ENCODE measurements at regions not wholly inside any gene's neighbourhood (a gene's known extent, or its start where the extent isn't known, plus 50 kb on each side); places are given as distances from the start of the nearest gene placed in this dataset.
"Not testable (repeated sequence)": the region's sequence is repeated elsewhere in the genome, so short reads cannot be mapped to it uniquely, and the experiment has no call there.

- Histone ChIP-seq H3K27ac (no peak overlapping the region), H3K27me3 (no peaks in the 10 kb centered on the region), H3K4me3 (no peak overlapping the region), H3K4me1 (no peaks in the 10 kb centered on the region), H3K36me3 (no peaks in the 10 kb centered on the region), H3K9me3 (peaks cover 0 to 4% of the 10 kb centered on the region in 2 donors)
- intact Hi-C loops (cut with DNase I): no loop called here
- TF ChIP-seq, protein P1, sequence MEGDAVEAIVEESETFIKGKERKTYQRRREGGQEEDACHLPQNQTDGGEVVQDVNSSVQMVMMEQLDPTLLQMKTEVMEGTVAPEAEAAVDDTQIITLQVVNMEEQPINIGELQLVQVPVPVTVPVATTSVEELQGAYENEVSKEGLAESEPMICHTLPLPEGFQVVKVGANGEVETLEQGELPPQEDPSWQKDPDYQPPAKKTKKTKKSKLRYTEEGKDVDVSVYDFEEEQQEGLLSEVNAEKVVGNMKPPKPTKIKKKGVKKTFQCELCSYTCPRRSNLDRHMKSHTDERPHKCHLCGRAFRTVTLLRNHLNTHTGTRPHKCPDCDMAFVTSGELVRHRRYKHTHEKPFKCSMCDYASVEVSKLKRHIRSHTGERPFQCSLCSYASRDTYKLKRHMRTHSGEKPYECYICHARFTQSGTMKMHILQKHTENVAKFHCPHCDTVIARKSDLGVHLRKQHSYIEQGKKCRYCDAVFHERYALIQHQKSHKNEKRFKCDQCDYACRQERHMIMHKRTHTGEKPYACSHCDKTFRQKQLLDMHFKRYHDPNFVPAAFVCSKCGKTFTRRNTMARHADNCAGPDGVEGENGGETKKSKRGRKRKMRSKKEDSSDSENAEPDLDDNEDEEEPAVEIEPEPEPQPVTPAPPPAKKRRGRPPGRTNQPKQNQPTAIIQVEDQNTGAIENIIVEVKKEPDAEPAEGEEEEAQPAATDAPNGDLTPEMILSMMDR (IDR thresholded peaks at IDR 0.05): no peak
- peak in 1 of 4 donors; percentile 0 for DNase-seq
- ATAC-seq: no peak
Observed at GRCh38 chr4:67288964-67289363, 256.3 kb downstream of the CENPC start.

DNA sequence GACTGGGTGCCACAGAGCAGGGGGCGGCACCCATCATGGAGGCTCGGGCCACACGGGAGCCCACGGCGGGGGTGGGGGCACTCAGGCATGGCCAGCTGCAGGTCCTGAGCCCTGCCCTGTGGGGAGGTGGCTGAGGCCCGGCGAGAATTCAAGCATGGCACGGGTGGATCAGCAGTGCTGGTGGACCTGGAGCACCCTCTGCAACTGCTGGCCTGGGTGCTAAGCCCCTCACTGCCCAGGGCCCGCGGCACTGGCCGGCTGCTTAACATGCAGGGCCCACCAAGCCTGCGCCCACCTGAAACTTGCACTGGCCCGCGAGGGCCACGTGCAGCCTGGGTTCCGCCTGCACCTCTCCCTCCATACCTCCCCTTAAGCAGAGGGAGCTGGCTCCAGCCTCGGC lies 258.6 kb downstream of the CENPC start:
- ATAC-seq (no peak), DNase-seq (peak in 1 of 4 donors; percentile 55)
- Histone ChIP-seq H3K27ac (no peak overlapping the region), H3K27me3 (no peaks in the 10 kb centered on the region), H3K4me3 (no peak overlapping the region), H3K9me3 (peaks cover 0 to 4% of the 10 kb centered on the region in 2 donors), H3K36me3 (no peaks in the 10 kb centered on the region), H3K4me1 (no peaks in the 10 kb centered on the region)
- TF ChIP-seq, protein P1 (IDR thresholded peaks at IDR 0.05): no peak
- intact Hi-C loops (cut with DNase I): no loop called here

- Histone ChIP-seq H3K4me1 (no peaks in the 10 kb centered on the region), H3K9me3 (peaks cover 0 to 4% of the 10 kb centered on the region in 2 donors), H3K27ac (no peak overlapping the region), H3K36me3 (no peaks in the 10 kb centered on the region), H3K4me3 (no peak overlapping the region), H3K27me3 (no peaks in the 10 kb centered on the region)
- DNase-seq: peak in 1 of 4 donors; percentile 65
- ATAC-seq: no peak
- intact Hi-C loops (cut with DNase I): no loop called here
- TF ChIP-seq, protein P1 (IDR thresholded peaks at IDR 0.05): no peak
Observed at GRCh38 chr4:67282749-67283148, 262.6 kb downstream of the CENPC start.

- TF ChIP-seq, protein P1 (IDR thresholded peaks at IDR 0.05): no peak
- no peak overlapping the region for H3K4me3 ChIP-seq
- no peaks in the 10 kb centered on the region for H3K27me3 ChIP-seq
- peaks cover 0 to 16% of the 10 kb centered on the region in 2 donors for H3K9me3 ChIP-seq
- H3K27ac ChIP-seq: no peak overlapping the region
- H3K4me1 ChIP-seq: no peaks in the 10 kb centered on the region
- intact Hi-C loops (cut with DNase I): no loop called here
- ATAC-seq (no peak), DNase-seq (peak in 1 of 4 donors; percentile 45)
- H3K36me3 ChIP-seq: no peaks in the 10 kb centered on the region
Observed at GRCh38 chr4:67275179-67275750, 270.0 kb downstream of the CENPC start.

- H3K4me3 ChIP-seq; H3K27me3 ChIP-seq; H3K4me1 ChIP-seq; H3K36me3 ChIP-seq; ATAC-seq; DNase-seq; intact Hi-C loops (cut with DNase I); H3K27ac ChIP-seq: not testable (repeated sequence)
- peaks cover 0 to 20% of the 10 kb centered on the region in 2 donors for H3K9me3 ChIP-seq
Observed at GRCh38 chr4:67274671-67275070, 270.6 kb downstream of the CENPC start.

GRCh38 chr4:67273666-67274065 lies 271.6 kb downstream of the CENPC start:
- TF ChIP-seq, protein P1 (IDR thresholded peaks at IDR 0.05): no peak
- ATAC-seq: no peak
- Histone ChIP-seq H3K4me1 (no peaks in the 10 kb centered on the region), H3K27ac (no peak overlapping the region), H3K36me3 (no peaks in the 10 kb centered on the region), H3K4me3 (no peak overlapping the region), H3K27me3 (no peaks in the 10 kb centered on the region), H3K9me3 (peaks cover 0 to 20% of the 10 kb centered on the region in 2 donors)
- no peak for DNase-seq
- intact Hi-C loops (cut with DNase I): no loop called here
